Heart left ventricle (tissue), 16 donors: ENCODE measurements at regions not wholly inside any gene's neighbourhood (a gene's known extent, or its start where the extent isn't known, plus 50 kb on each side); places are given as distances from the start of the nearest gene placed in this dataset.

Experiments used
- ATAC-seq, 4 donors: fragments of 200-7000 bp; cut with Tn5 transposase; one replicate each; pipeline ENCODE4 v1.9.1; 2020 to 2022; ENCODE audit warnings: moderate library complexity in 4 of 4, mild to moderate bottlenecking in 3 of 4, moderate number of reproducible peaks in 1 of 4
- DNase-seq, 5 donors: peaks; one replicate each; pipeline ENCODE4 v3.0.0-alpha.2; 2020
- H3K27ac ChIP-seq, 12 donors: fragments of 200-600 bp; sonication (generic) in 4 of 12; one replicate each; pipeline versions ENCODE4 v1.5.0 to v1.8.0; 2016 to 2022; ENCODE audit warnings: mild to moderate bottlenecking in 2 of 12
- H3K27me3 ChIP-seq, 9 donors: fragments of 200-600 bp; sonication (generic) in 2 of 9; one replicate each; pipeline versions ENCODE4 v1.5.1 to v1.8.0; 2016 to 2022; ENCODE audit warnings: mild to moderate bottlenecking in 3 of 9
- H3K36me3 ChIP-seq, 9 donors: fragments of 200-600 bp; sonication (generic) in 2 of 9; one replicate each; pipeline versions ENCODE4 v1.5.0 to v1.8.0; 2018 to 2022; ENCODE audit warnings: mild to moderate bottlenecking in 2 of 9
- H3K4me1 ChIP-seq, 12 donors: fragments of 200-600 bp; sonication (generic) in 4 of 12; one replicate each; pipeline versions ENCODE4 v1.5.0 to v1.8.0; 2016 to 2022; ENCODE audit warnings: mild to moderate bottlenecking in 3 of 12
- H3K4me3 ChIP-seq, 12 donors: fragments of 200-600 bp; sonication (generic) in 4 of 12; one replicate each; pipeline versions ENCODE4 v1.5.0 to v1.8.0; 2017 to 2022; ENCODE audit warnings: mild to moderate bottlenecking in 9 of 12, moderate library complexity in 4 of 12
- H3K9me3 ChIP-seq, 12 donors: fragments of 200-600 bp; sonication (generic) in 4 of 12; one replicate each; pipeline versions ENCODE4 v1.5.0 to v1.8.0; 2016 to 2022; ENCODE audit warnings: mild to moderate bottlenecking in 1 of 12
- POLR2A ChIP-seq, 2 donors: fragments of 450-650 bp; IDR thresholded peaks; one replicate each; pipeline ENCODE4 v1.6.1; 2017; ENCODE audit warnings: antibody characterized with exemption in 2 of 2, mild to moderate bottlenecking in 2 of 2, moderate library complexity in 2 of 2
- WGBS, 4 donors: extraction: QIAGEN DNeasy Blood & Tissue Kit in 2 of 4; methylation state at CpG; one replicate each; pipeline versions ENCODE4 v1.1.5 to v1.1.7; 2013 to 2018; 5-methylcytosine and 5-hydroxymethylcytosine counted together
- intact Hi-C, 10 donors: fragments of 100-400 bp; cut with DNase I; formaldehyde crosslinking; loops; one replicate each; pipeline versions ENCODE4 v1.11.1 to v1.14.2; 2022
- TF ChIP-seq, protein P1 (sequence below), 12 donors: fragments of 200-600 bp; sonication (generic) in 4 of 12; IDR thresholded peaks; one replicate each; pipeline versions ENCODE4 v1.5.0 to v1.8.0; 2018 to 2022; ENCODE audit warnings: antibody characterized with exemption in 12 of 12, mild to moderate bottlenecking in 5 of 12
- donor health status: ischemic (EF 13 %, LVEDD 7.1; RV severe dilation, severe dysfunction).
- donor health status: healthy with polysubstance abuse.
- donor health status: DM: no; HTN: yes; CAD: no.
- donor health status: DM: no; HTN: no; CAD: no.
- donor health status: ischemic (EF 25% LVEDD 6.9; RV normal size, moderate dysfunction).
- donor health status: ischemic (EF 25% LVEDD 5.7; RV mildly dilated, moderate dysfunction).
- donor health status: healthy.
- donor health status: DM: yes; HTN: yes; CAD: no.
- donor health status: ischemic (EF 35%, LVEDD 5.7; RV mildly dilated, moderate dysfunction).
- donor health status: nonischemic (EF 11% LVEDD 7.7; RV severe dilation, severe dysfunction).
- donor health status: DM: yes; HTN: yes; CAD: no.
- donor health status: PGD.
- donor health status: ischemic (EF 29% LVEDD 5.4; RV normal size, mild dysfunction).
- donor health status: nonischemic (EF 23%, LVEDD 6.1; RV moderate dilation, normal function).

DNA sequence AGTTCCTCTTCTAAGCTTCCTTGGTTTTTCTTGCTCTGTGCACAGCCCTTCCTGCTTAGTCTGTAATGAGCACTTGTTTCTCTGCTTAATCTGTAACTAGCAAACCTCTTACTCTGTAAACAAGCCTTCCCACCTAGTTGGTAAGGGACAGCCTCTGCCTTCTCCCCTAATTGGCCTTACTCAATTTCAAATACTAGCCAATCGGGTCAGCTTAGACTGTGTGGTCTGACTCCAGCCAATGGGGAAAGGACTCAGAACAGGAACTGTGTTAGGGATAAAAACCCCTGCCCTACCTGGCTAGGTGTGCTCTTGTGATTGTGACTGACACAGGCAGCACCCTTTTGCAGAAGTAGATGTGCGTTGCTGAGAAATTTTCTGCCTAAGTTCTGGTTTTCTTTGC lies 136.5 kb upstream of the AADAT start:
- Histone ChIP-seq H3K9me3 (peaks cover 0 to 11% (median 0%) of the 10 kb centered on the region in 12 donors), H3K4me1 (no peaks in the 10 kb centered on the region), H3K27me3 (no peaks in the 10 kb centered on the region), H3K4me3 (no peak overlapping the region), H3K36me3 (no peaks in the 10 kb centered on the region), H3K27ac (no peak overlapping the region)
- 80 to 88% (median 84%) methylated on average over 2 of the region's 2 CpGs for WGBS, 4 donors
- intact Hi-C loops: no loop called here
- no peak for TF ChIP-seq POLR2A (IDR thresholded peaks at IDR 0.05)
- TF ChIP-seq, protein P1, sequence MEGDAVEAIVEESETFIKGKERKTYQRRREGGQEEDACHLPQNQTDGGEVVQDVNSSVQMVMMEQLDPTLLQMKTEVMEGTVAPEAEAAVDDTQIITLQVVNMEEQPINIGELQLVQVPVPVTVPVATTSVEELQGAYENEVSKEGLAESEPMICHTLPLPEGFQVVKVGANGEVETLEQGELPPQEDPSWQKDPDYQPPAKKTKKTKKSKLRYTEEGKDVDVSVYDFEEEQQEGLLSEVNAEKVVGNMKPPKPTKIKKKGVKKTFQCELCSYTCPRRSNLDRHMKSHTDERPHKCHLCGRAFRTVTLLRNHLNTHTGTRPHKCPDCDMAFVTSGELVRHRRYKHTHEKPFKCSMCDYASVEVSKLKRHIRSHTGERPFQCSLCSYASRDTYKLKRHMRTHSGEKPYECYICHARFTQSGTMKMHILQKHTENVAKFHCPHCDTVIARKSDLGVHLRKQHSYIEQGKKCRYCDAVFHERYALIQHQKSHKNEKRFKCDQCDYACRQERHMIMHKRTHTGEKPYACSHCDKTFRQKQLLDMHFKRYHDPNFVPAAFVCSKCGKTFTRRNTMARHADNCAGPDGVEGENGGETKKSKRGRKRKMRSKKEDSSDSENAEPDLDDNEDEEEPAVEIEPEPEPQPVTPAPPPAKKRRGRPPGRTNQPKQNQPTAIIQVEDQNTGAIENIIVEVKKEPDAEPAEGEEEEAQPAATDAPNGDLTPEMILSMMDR (IDR thresholded peaks at IDR 0.05): no peak
- ATAC-seq (no peak), DNase-seq (no peak)

DNA sequence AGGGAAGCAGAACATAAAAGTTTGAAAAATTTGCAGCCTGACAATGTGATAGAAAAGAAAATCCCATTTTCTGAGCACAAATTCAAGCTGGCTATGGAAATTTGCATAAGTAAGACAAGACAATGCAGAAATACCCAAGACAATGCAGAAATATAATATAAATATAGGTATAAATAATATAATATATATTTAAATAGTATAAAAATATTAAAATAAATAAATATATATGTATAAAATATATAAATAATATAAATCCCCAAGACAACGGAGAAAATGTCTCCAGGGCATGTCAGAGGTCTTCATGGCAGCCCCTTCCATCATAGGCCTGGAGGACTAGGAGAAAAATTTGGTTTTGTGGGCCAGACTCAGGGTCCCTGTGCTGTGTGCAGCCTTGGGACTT lies 125.0 kb upstream of the AADAT start:
- no peak for TF ChIP-seq POLR2A (IDR thresholded peaks at IDR 0.05)
- TF ChIP-seq, protein P1 (IDR thresholded peaks at IDR 0.05): no peak
- intact Hi-C loops: no loop called here
- Histone ChIP-seq H3K27ac (no peak overlapping the region), H3K27me3 (no peaks in the 10 kb centered on the region), H3K36me3 (no peaks in the 10 kb centered on the region), H3K4me3 (no peak overlapping the region), H3K9me3 (peaks cover 0 to 61% (median 19%) of the 10 kb centered on the region in 12 donors), H3K4me1 (no peaks in the 10 kb centered on the region)
- 46 to 59% (median 49%) methylated on average over 1 of the region's 1 CpG for WGBS, 4 donors
- ATAC-seq (no peak), DNase-seq (no peak)

DNA sequence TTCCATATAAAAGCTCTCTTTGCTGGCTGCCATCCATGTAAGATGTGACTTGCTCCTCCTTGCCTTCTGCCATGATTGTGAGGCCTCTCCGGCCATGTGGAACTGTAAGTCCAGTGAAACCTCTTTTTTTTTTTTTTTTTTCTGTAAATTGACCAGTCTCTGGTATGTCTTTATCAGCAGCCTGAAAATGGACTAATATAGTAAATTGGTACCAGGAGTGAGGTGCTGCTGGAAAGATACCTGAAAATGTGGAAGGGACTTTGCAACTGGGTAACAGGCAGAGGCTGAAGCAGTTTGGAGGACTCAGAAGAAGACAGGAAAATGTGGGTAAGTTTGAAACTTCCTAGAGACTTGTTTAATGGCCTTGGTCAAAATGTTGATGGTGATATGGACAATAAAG lies 124.3 kb upstream of the AADAT start:
- DNase-seq (no peak), ATAC-seq (no peak)
- no peaks in the 10 kb centered on the region for H3K27me3 ChIP-seq
- no peak overlapping the region for H3K4me3 ChIP-seq
- H3K36me3 ChIP-seq: no peaks in the 10 kb centered on the region
- H3K27ac ChIP-seq: no peak overlapping the region
- peaks cover 0 to 56% (median 16%) of the 10 kb centered on the region in 12 donors for H3K9me3 ChIP-seq
- H3K4me1 ChIP-seq: no peaks in the 10 kb centered on the region
- intact Hi-C loops: no loop called here
- TF ChIP-seq, protein P1 (IDR thresholded peaks at IDR 0.05): no peak
- TF ChIP-seq POLR2A (IDR thresholded peaks at IDR 0.05): no peak
- WGBS, 4 donors: 72 to 89% (median 83%) methylated on average over 1 of the region's 1 CpG

DNA sequence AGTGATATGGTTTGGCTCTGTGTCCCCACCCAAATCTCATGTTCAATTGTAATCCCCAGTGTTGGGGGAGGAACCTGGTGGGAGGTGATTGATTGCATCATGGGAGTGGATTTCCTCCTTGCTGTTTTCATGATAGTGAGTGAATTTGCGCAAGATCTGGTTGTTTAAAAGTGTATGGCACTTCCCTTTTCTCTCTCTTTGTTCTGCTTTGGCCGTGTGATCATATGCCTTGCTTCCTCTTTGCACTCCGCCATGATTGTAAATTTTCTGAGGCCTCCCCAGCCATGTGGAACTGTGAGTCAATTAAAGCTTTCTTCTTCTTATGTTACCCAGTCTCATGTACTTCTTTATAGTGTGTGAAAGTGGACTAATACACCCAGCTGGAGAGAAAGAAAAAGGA lies 113.0 kb upstream of the AADAT start:
- TF ChIP-seq POLR2A (IDR thresholded peaks at IDR 0.05): no peak
- TF ChIP-seq, protein P1 (IDR thresholded peaks at IDR 0.05): no peak
- Histone ChIP-seq H3K36me3 (no peaks in the 10 kb centered on the region), H3K27me3 (no peaks in the 10 kb centered on the region), H3K4me3 (no peak overlapping the region), H3K9me3 (peaks cover 0 to 14% (median 0%) of the 10 kb centered on the region in 12 donors), H3K4me1 (no peaks in the 10 kb centered on the region), H3K27ac (no peak overlapping the region)
- no peak for ATAC-seq
- 67 to 77% (median 71%) methylated on average over 3 of the region's 3 CpGs for WGBS, 4 donors
- intact Hi-C loops: no loop called here
- DNase-seq: no peak
